Right lung (tissue), 2 donors: ENCODE measurements at regions not wholly inside any gene's neighbourhood (a gene's known extent, or its start where the extent isn't known, plus 50 kb on each side); places are given as distances from the start of the nearest gene placed in this dataset.

Experiments
- DNase-seq, 2 donors: peaks; one replicate each; pipeline ENCODE4 v3.0.0-alpha.2; 2013

- DNase-seq: no peak
These were observed 291.3 kb upstream of the PHYHIPL start for GRCh38 chr10:58885146-58885545.

GRCh38 chr10:58885686-58886345 lies 290.6 kb upstream of the PHYHIPL start:
- DNase-seq: no peak

- DNase-seq: no peak
These were observed 290.0 kb upstream of the PHYHIPL start for GRCh38 chr10:58886406-58886805.

GRCh38 chr10:58887474-58887873 lies 289.0 kb upstream of the PHYHIPL start:
- no peak for DNase-seq

GRCh38 chr10:58888957-58889356 lies 287.5 kb upstream of the PHYHIPL start:
- no peak for DNase-seq

- DNase-seq: peak in 1 of 2 donors; percentile 10
These were observed 284.4 kb upstream of the PHYHIPL start for GRCh38 chr10:58892031-58892531.

- DNase-seq: no peak
These were observed 281.5 kb upstream of the PHYHIPL start for GRCh38 chr10:58894929-58895328.

GRCh38 chr10:58896229-58896628 lies 280.2 kb upstream of the PHYHIPL start:
- no peak for DNase-seq

GRCh38 chr10:58897236-58897635 lies 279.2 kb upstream of the PHYHIPL start:
- DNase-seq: no peak

GRCh38 chr10:58897708-58898107 lies 278.7 kb upstream of the PHYHIPL start:
- no peak for DNase-seq

- peak in 1 of 2 donors; percentile 13 for DNase-seq
These were observed 277.4 kb upstream of the PHYHIPL start for GRCh38 chr10:58898854-58899573.

GRCh38 chr10:58901092-58901646 lies 275.3 kb upstream of the PHYHIPL start:
- DNase-seq: no peak

GRCh38 chr10:58903071-58903470 lies 273.4 kb upstream of the PHYHIPL start:
- DNase-seq: no peak

GRCh38 chr10:58909881-58910280 lies 266.6 kb upstream of the PHYHIPL start:
- no peak for DNase-seq

GRCh38 chr10:58913717-58914116 lies 262.7 kb upstream of the PHYHIPL start:
- DNase-seq: no peak

GRCh38 chr10:58918887-58919286 lies 257.6 kb upstream of the PHYHIPL start:
- DNase-seq: no peak

- DNase-seq: no peak
These were observed 256.4 kb upstream of the PHYHIPL start for GRCh38 chr10:58919927-58920654.

- DNase-seq: no peak
These were observed 255.8 kb upstream of the PHYHIPL start for GRCh38 chr10:58920655-58921003.

GRCh38 chr10:58921421-58921855 lies 255.0 kb upstream of the PHYHIPL start:
- DNase-seq: no peak

- no peak for DNase-seq
These were observed 251.1 kb upstream of the PHYHIPL start for GRCh38 chr10:58925381-58925780.

- no peak for DNase-seq
These were observed 245.9 kb upstream of the PHYHIPL start for GRCh38 chr10:58930500-58930899.

- no peak for DNase-seq
These were observed 244.3 kb upstream of the PHYHIPL start for GRCh38 chr10:58932126-58932525.
